ACC112 (cell line): ENCODE measurements at regions not wholly inside any gene's neighbourhood (a gene's known extent, or its start where the extent isn't known, plus 50 kb on each side); places are given as distances from the start of the nearest gene placed in this dataset.

Experiments used
- H2AFZ ChIP-seq: fragments of 200-600 bp; sonication (generic); one replicate; pipeline ENCODE4 v1.6.0; 2017; ENCODE audit warnings: antibody characterized with exemption, low read length; ENCODE audit not compliant: unreplicated experiment
- H3K27ac ChIP-seq: fragments of 200-600 bp; sonication (generic); 2 replicates; pipeline ENCODE4 v1.5.1; 2014; ENCODE audit warnings: low read depth, mild to moderate bottlenecking, antibody characterized with exemption, low read length, moderate library complexity
- H3K27me3 ChIP-seq: fragments of 200-600 bp; sonication (generic); 2 replicates; pipeline ENCODE4 v1.6.1; 2014; ENCODE audit warnings: mild to moderate bottlenecking, antibody characterized with exemption, low read length, moderate library complexity, mixed read lengths; ENCODE audit not compliant: insufficient read depth
- H3K36me3 ChIP-seq: fragments of 200-600 bp; sonication (generic); 2 replicates; pipeline ENCODE4 v1.6.1; 2016; ENCODE audit warnings: mild to moderate bottlenecking, antibody characterized with exemption, low read length, moderate library complexity, mixed read lengths; ENCODE audit not compliant: insufficient read depth
- H3K4me1 ChIP-seq: fragments of 200-600 bp; sonication (generic); one replicate; pipeline ENCODE4 v1.6.1; 2016; ENCODE audit warnings: low read length, mixed read lengths; ENCODE audit not compliant: insufficient read depth, unreplicated experiment, control insufficient read depth
- H3K4me3 ChIP-seq: fragments of 200-600 bp; sonication (generic); 2 replicates; pipeline ENCODE4 v1.5.1; 2014; ENCODE audit warnings: mild to moderate bottlenecking, low read depth, low read length
- H3K79me2 ChIP-seq: fragments of 200-600 bp; sonication (generic); one replicate; pipeline ENCODE4 v1.6.0; 2016; ENCODE audit warnings: low read length; ENCODE audit not compliant: control insufficient read depth, unreplicated experiment, insufficient read depth

DNA sequence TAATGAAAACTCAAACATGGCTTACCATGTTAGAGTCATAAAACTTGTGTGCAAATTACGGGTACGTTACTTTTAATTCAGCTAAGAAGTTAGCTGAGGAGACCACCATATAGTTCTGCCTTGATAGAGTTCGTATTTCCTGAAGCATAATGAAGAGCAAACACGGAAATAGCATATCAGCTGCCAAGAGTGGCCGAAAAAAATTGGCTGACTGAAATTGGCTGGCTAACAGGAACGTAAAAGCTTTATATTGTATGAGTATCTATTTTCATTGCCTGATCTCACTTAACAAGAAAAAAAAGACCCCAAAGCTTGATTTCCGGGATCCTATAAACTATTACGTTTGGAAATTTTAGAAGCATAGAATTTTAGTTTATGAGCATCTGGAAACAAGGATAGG, 1222.9 kb downstream of the ZPLD1 start:
- H3K79me2 ChIP-seq: no peaks in the 10 kb centered on the region
- no peaks in the 10 kb centered on the region for H3K36me3 ChIP-seq
- H3K27me3 ChIP-seq: no peaks in the 10 kb centered on the region
- no peak overlapping the region for H3K4me3 ChIP-seq
- H2AFZ ChIP-seq: no peak overlapping the region
- no peak overlapping the region for H3K27ac ChIP-seq
- H3K4me1 ChIP-seq: no peaks in the 10 kb centered on the region

- Histone ChIP-seq H3K36me3 (no peaks in the 10 kb centered on the region), H3K4me1 (no peaks in the 10 kb centered on the region), H3K79me2 (no peaks in the 10 kb centered on the region), H3K27me3 (no peaks in the 10 kb centered on the region), H3K4me3 (no peak overlapping the region), H2AFZ (no peak overlapping the region), H3K27ac (no peak overlapping the region)
Observed at GRCh38 chr3:103660810-103661209, 1226.0 kb downstream of the ZPLD1 start.

DNA sequence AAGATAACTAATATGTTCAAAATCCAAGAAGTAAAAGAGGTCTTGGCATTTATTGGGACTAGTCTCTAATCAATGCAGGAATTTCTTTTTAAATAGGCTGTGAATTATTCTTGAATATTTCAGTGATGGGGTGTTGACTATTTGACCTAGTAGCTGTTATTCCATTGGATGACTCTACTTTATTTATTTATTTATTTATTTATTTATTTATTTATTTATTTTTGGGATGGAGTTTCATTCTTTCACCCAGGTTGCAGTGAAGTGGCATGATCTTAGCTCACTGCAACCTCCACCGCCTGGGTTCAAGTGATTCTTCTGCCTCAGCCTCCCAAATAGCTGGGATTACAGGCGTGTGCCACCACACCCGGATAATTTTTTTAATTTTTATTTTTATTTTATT, 1227.8 kb downstream of the ZPLD1 start:
- Histone ChIP-seq H3K79me2 (no peaks in the 10 kb centered on the region), H2AFZ (no peak overlapping the region), H3K27me3 (no peaks in the 10 kb centered on the region), H3K27ac (no peak overlapping the region), H3K36me3 (no peaks in the 10 kb centered on the region), H3K4me1 (no peaks in the 10 kb centered on the region), H3K4me3 (no peak overlapping the region)

GRCh38 chr3:103672346-103672745, 1237.5 kb downstream of the ZPLD1 start:
- no peaks in the 10 kb centered on the region for H3K36me3 ChIP-seq
- no peak overlapping the region for H2AFZ ChIP-seq
- no peak overlapping the region for H3K4me3 ChIP-seq
- H3K27ac ChIP-seq: no peak overlapping the region
- H3K4me1 ChIP-seq: no peaks in the 10 kb centered on the region
- H3K79me2 ChIP-seq: no peaks in the 10 kb centered on the region
- no peaks in the 10 kb centered on the region for H3K27me3 ChIP-seq

GRCh38 chr3:103684904-103685303, 1250.1 kb downstream of the ZPLD1 start:
- H3K36me3 ChIP-seq: no peaks in the 10 kb centered on the region
- H3K4me1 ChIP-seq: no peaks in the 10 kb centered on the region
- H3K79me2 ChIP-seq: no peaks in the 10 kb centered on the region

DNA sequence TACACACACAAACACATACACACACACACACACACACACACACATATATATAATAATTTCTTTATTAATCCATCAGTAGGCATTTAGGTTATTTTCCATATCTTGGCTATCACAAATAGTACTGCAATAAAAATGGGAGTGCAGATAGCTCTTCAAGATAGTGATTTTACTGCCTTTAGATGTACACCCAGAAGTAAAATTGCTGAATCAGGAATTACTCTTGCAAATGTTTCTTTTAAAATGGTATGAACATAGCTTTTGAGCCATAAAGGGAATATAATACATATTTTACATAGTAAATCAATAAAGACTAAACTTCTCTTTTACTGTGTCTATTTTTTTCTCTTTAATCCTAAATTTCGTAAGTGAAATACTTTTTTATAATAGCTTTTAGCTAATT, 1251.1 kb downstream of the ZPLD1 start:
- H3K4me1 ChIP-seq: no peaks in the 10 kb centered on the region
- H2AFZ ChIP-seq: no peak overlapping the region
- H3K27ac ChIP-seq: no peak overlapping the region
- H3K4me3 ChIP-seq: no peak overlapping the region
- H3K27me3 ChIP-seq: no peaks in the 10 kb centered on the region
- no peaks in the 10 kb centered on the region for H3K79me2 ChIP-seq
- H3K36me3 ChIP-seq: no peaks in the 10 kb centered on the region

More at GRCh38 chr3:103684904-103685303, 1250.1 kb downstream of the ZPLD1 start:
- Histone ChIP-seq H2AFZ (no peak overlapping the region), H3K4me3 (no peak overlapping the region), H3K27me3 (no peaks in the 10 kb centered on the region), H3K27ac (no peak overlapping the region)

DNA sequence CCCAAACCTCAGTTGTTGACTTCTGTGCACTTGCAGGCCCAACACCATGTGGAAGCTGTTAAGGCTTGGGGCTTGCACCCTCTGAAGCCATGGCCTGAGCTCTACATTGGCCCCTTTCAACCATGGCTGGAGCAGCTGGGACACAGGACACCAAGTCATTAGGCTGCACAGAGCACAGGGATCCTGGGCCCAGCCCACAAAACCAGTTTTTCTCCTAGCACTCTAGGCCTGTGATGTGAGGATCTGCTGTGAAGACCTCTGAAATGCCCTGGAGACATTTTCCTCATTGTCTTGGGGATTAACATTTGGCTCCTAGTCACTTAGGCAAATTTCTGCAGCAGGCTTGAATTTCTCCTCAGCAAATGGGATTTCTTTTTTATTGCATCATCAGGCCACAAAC, 1255.7 kb downstream of the ZPLD1 start:
- no peaks in the 10 kb centered on the region for H3K36me3 ChIP-seq
- H3K27ac ChIP-seq: no peak overlapping the region
- no peak overlapping the region for H2AFZ ChIP-seq
- no peaks in the 10 kb centered on the region for H3K27me3 ChIP-seq
- H3K4me1 ChIP-seq: no peaks in the 10 kb centered on the region
- no peak overlapping the region for H3K4me3 ChIP-seq
- H3K79me2 ChIP-seq: no peaks in the 10 kb centered on the region

DNA sequence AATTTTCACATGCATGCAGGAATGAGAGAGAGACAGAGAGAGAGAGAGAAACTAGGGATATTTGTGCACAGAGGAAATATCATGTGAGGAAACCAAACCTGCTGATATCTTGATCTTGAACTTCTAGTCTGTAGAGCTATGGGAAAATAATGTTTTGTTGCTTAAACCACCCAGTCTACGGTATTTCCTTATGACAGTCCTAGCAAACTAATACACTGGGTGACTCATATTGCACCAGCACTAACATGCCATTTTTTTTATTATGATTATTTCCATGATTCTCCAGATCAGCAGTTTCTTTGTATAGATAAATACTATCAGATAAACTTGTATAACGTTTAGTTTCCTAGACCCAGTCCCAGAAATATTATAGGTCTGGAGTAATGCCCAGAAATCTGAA, 1259.0 kb downstream of the ZPLD1 start:
- no peaks in the 10 kb centered on the region for H3K36me3 ChIP-seq
- no peak overlapping the region for H3K27ac ChIP-seq
- H2AFZ ChIP-seq: no peak overlapping the region
- no peaks in the 10 kb centered on the region for H3K79me2 ChIP-seq
- no peak overlapping the region for H3K4me3 ChIP-seq
- H3K4me1 ChIP-seq: no peaks in the 10 kb centered on the region
- no peaks in the 10 kb centered on the region for H3K27me3 ChIP-seq

DNA sequence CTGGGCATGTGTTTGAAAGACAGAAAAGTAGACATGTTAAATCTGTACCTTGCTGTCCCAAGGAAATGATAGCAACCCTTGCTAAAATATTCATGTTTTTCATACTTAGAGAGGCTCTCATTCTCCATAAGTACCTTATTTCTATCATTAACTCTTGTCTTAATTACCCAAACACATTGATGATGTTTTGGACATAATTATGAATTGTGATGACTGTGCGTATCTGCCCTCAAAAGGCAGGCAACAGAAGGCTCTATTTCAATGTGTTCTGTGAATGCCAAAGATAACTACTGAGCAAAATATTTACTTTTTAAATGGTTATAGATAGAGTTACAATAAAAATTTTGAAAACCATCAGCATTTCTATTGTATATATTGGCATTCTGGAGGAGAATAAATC, 1263.8 kb downstream of the ZPLD1 start:
- Histone ChIP-seq H3K79me2 (no peaks in the 10 kb centered on the region), H3K27ac (no peak overlapping the region), H3K4me1 (no peaks in the 10 kb centered on the region), H3K4me3 (no peak overlapping the region), H3K27me3 (no peaks in the 10 kb centered on the region), H3K36me3 (no peaks in the 10 kb centered on the region), H2AFZ (no peak overlapping the region)

DNA sequence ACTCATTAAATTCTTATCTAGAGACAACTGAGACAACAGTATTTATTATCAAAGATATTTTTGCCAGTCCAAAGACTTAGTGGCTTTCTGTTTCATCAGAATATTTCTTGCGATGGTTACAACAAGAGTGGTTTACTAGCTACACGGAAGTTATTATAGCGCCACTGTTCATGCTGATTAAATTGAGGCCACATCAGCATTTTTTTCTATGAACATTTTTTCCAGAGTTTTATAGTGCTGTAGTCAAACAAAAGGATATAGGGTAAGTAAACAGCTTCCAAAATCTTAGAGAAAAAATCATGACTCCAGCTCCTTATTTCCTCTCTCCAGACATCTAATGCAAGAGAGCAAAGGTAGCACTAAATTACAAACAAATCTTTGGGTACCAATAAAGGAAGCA, 1264.4 kb downstream of the ZPLD1 start:
- no peak overlapping the region for H2AFZ ChIP-seq
- H3K79me2 ChIP-seq: no peaks in the 10 kb centered on the region
- no peaks in the 10 kb centered on the region for H3K4me1 ChIP-seq
- no peaks in the 10 kb centered on the region for H3K36me3 ChIP-seq
- H3K27ac ChIP-seq: no peak overlapping the region
- H3K4me3 ChIP-seq: no peak overlapping the region
- H3K27me3 ChIP-seq: no peaks in the 10 kb centered on the region

DNA sequence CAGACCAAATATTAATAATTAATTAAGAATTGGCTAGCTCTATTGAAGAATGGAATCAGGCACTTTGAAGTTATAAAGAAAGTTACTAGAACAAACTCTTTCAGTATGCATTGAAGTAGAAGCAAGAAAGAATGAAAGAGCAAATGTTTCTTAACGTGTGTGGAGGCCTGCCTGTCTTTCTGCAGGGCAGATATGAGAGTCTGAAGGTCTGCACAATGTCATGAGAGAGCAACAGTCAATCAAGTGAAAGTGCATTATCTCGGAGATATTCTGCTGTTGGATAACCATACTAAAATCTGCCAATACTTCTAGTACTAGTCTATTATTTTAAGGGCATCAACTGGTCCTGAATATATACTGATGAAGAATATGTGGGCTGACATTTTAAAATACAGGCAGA, 1270.8 kb downstream of the ZPLD1 start:
- H3K4me1 ChIP-seq: no peaks in the 10 kb centered on the region

DNA sequence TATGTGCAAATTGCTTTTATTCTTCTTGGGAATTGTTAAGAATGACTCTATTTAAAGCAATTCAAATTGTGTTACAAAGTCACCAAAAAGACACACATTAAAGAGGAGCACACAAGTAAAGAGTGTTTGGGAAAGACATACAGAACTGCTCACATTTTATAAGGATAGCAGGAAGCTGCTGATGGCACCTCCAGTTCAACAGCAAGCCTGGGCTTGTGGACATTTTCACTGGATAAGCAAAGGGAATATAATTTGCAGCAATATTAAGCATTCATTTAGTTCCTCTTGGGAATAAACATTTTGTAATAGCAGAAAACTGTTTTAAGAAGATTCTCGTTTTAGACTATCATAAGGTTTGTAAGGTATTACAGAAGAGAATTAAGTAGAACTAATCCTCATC, 1271.9 kb downstream of the ZPLD1 start:
- Histone ChIP-seq H3K4me1 (no peaks in the 10 kb centered on the region), H3K79me2 (no peaks in the 10 kb centered on the region), H3K27me3 (no peaks in the 10 kb centered on the region), H3K27ac (no peak overlapping the region), H3K4me3 (no peak overlapping the region), H2AFZ (no peak overlapping the region), H3K36me3 (no peaks in the 10 kb centered on the region)

More for the DNA sequence above, 1270.8 kb downstream of the ZPLD1 start:
- no peak overlapping the region for H2AFZ ChIP-seq
- H3K36me3 ChIP-seq: no peaks in the 10 kb centered on the region
- H3K27me3 ChIP-seq: no peaks in the 10 kb centered on the region
- no peak overlapping the region for H3K27ac ChIP-seq
- no peaks in the 10 kb centered on the region for H3K79me2 ChIP-seq
- no peak overlapping the region for H3K4me3 ChIP-seq
